LNCaP clone FGC (cell line): ENCODE measurements at regions not wholly inside any gene's neighbourhood (a gene's known extent, or its start where the extent isn't known, plus 50 kb on each side); places are given as distances from the start of the nearest gene placed in this dataset.

Experiments
- DNase-seq: peaks from one replicate; pipeline ENCODE4 v3.0.0-alpha.2; 2011; ENCODE audit warnings: low read depth
- H3K4me3 ChIP-seq: 2 replicates; pipeline ENCODE4 v1.5.1; 2011; ENCODE audit warnings: mild to moderate bottlenecking, low read depth, low read length, control low read depth
- CTCF ChIP-seq: IDR thresholded peaks from 2 replicates; pipeline ENCODE4 v1.5.1; 2012; ENCODE audit warnings: mild to moderate bottlenecking; ENCODE audit not compliant: control insufficient read depth, insufficient read depth; ENCODE audit errors: extremely low read depth

DNA sequence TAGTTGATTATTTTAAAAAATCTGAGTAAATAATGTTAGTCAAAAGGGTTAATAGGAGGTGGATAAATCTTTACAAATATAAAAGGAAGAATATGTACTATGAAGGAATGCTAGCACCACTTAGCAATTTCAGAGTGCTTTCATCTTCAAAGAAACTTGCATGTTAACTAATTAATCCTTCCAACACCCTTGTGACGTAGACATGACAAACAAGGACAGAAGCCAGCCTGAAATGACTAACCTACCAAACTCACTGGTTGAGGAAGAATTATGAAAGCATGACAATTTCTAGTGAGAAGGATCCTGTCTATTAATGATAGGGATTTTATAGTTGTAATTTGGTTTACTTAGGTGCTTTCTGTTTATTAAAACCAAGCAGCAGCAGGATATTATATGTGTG, 468.0 kb upstream of the FZD8 start:
- no peak overlapping the region for H3K4me3 ChIP-seq
- DNase-seq, result no peak
- no peak for TF ChIP-seq CTCF

DNA sequence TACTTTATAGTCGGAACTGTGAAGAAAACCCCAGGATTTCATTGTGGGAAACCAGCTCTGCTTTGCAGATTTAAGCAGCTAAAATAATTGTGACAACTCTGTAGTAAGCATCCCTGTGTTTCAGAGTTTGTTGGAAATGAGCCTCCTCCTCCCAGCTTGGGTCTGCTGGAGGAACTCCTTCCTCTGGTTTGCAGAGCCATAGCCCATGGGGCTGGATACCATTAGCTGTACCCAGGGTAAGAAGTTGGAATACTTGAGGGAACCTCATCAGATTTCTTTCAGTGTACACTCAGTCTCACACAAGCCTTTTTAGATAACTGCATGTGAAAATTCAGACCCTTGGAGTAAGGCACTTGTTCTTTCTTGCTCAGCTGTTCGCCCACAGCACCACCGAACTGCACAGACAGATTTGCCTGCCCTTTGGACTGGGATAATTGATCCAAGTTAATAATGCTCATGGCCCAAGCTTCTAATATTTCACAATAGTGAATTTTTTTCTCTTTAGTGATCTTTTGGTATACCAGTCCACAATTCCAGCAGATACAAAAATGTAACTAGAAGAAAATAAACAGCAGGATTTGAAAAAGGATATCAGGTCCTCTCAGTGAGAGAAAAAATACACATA, 467.4 kb upstream of the FZD8 start:
- no peak for DNase-seq
- no peak overlapping the region for H3K4me3 ChIP-seq
- TF ChIP-seq CTCF, result no peak

GRCh38 chr10:36097696-36098095, 455.6 kb upstream of the FZD8 start:
- H3K4me3 ChIP-seq, result no peak overlapping the region
- peak; percentile 28 for DNase-seq
- no peak for TF ChIP-seq CTCF

GRCh38 chr10:36096576-36096975, 454.5 kb upstream of the FZD8 start:
- H3K4me3 ChIP-seq, result no peak overlapping the region
- no peak for TF ChIP-seq CTCF
- no peak for DNase-seq

DNA sequence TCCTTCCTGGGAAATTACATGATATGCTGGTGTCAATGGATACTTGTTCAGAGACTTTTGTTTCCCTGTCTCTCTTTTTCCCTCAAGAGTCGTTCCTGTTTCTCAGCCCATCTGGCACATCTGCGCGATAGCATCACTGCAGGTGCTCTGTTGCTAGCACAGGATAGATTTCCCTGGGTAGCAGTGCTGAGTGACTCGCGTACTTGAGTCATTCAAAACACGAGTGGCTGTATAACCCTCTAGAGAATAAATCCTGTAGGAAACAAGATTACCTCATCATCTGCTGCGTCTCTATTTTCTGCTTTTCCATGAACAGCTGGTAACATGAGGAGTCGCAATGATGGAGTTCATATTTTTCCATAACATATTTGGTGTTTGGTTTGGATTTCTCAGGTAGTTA, 452.0 kb upstream of the FZD8 start:
- DNase-seq, result no peak
- no peak overlapping the region for H3K4me3 ChIP-seq
- no peak for TF ChIP-seq CTCF

- H3K4me3 ChIP-seq, result no peak overlapping the region
- no peak for TF ChIP-seq CTCF
- no peak for DNase-seq
Observed at GRCh38 chr10:36092116-36092515, 450.0 kb upstream of the FZD8 start.

- no peak for DNase-seq
- H3K4me3 ChIP-seq, result no peak overlapping the region
- no peak for TF ChIP-seq CTCF
Observed at GRCh38 chr10:36091007-36091406, 448.9 kb upstream of the FZD8 start.
